Fibroblast of the aortic adventitia (primary cell): ENCODE measurements at regions not wholly inside any gene's neighbourhood (a gene's known extent, or its start where the extent isn't known, plus 50 kb on each side); places are given as distances from the start of the nearest gene placed in this dataset.

Experiments
- DNase-seq: peaks from one replicate; pipeline ENCODE4 v3.0.0-alpha.2; 2010; ENCODE audit warnings: low read depth
- H3K4me3 ChIP-seq: 2 replicates; pipeline ENCODE4 v1.5.1; 2011; ENCODE audit warnings: low read depth, mild to moderate bottlenecking, control low read depth, low read length, moderate library complexity
- CTCF ChIP-seq: IDR thresholded peaks from 2 replicates; pipeline ENCODE4 v1.5.1; 2011; ENCODE audit warnings: mild to moderate bottlenecking, low read length, control low read depth, inconsistent platforms; ENCODE audit not compliant: insufficient read depth

- peak; percentile 96 for DNase-seq
Measured at GRCh38 chr3:177830411-177830849, 633.1 kb upstream of the TBL1XR1 start.

GRCh38 chr3:177831361-177831760, 634.1 kb upstream of the TBL1XR1 start:
- no peak for DNase-seq
- no peak overlapping the region for H3K4me3 ChIP-seq
- no peak for TF ChIP-seq CTCF

More at GRCh38 chr3:177830411-177830849, 633.1 kb upstream of the TBL1XR1 start:
- no peak for TF ChIP-seq CTCF
- H3K4me3 ChIP-seq = no peak overlapping the region

- no peak overlapping the region for H3K4me3 ChIP-seq
- no peak for TF ChIP-seq CTCF
- DNase-seq = no peak
Measured at GRCh38 chr3:177832880-177833279, 635.6 kb upstream of the TBL1XR1 start.

- H3K4me3 ChIP-seq = no peak overlapping the region
- no peak for DNase-seq
- no peak for TF ChIP-seq CTCF
Measured at GRCh38 chr3:177833332-177833731, 636.0 kb upstream of the TBL1XR1 start.

GRCh38 chr3:177835008-177835407, 637.7 kb upstream of the TBL1XR1 start:
- peak; percentile 92 for DNase-seq
- H3K4me3 ChIP-seq = no peak overlapping the region
- TF ChIP-seq CTCF = no peak

- no peak for TF ChIP-seq CTCF
- peak; percentile 98 for DNase-seq
- no peak overlapping the region for H3K4me3 ChIP-seq
Measured at GRCh38 chr3:177835917-177836316, 638.6 kb upstream of the TBL1XR1 start.

- no peak for TF ChIP-seq CTCF
- DNase-seq = peak; percentile 59
- H3K4me3 ChIP-seq = no peak overlapping the region
Measured at GRCh38 chr3:177836671-177837070, 639.4 kb upstream of the TBL1XR1 start.
